Globus pallidus (tissue), 1 donor: ENCODE measurements at regions not wholly inside any gene's neighbourhood (a gene's known extent, or its start where the extent isn't known, plus 50 kb on each side); places are given as distances from the start of the nearest gene placed in this dataset.

Source experiments
- DNase-seq: peaks from one replicate; pipeline ENCODE4 v3.0.0-alpha.2; 2015; ENCODE audit warnings: low spot score

GRCh38 chr3:44056446-44057240, 185.0 kb upstream of the TOPAZ1 start:
- no peak for DNase-seq

- DNase-seq, result no peak
These were observed 183.4 kb upstream of the TOPAZ1 start for GRCh38 chr3:44058022-44058867.

- DNase-seq, result no peak
These were observed 182.8 kb upstream of the TOPAZ1 start for GRCh38 chr3:44058868-44059203.

- DNase-seq, result no peak
These were observed 181.5 kb upstream of the TOPAZ1 start for GRCh38 chr3:44060164-44060563.

GRCh38 chr3:44061268-44061667, 180.4 kb upstream of the TOPAZ1 start:
- DNase-seq, result no peak

- DNase-seq, result no peak
These were observed 179.7 kb upstream of the TOPAZ1 start for GRCh38 chr3:44061961-44062360.

- DNase-seq, result no peak
These were observed 176.2 kb upstream of the TOPAZ1 start for GRCh38 chr3:44065311-44066094.

GRCh38 chr3:44066806-44067205, 174.9 kb upstream of the TOPAZ1 start:
- no peak for DNase-seq

- DNase-seq, result no peak
These were observed 174.3 kb upstream of the TOPAZ1 start for GRCh38 chr3:44067431-44067830.

GRCh38 chr3:44068753-44069152, 172.9 kb upstream of the TOPAZ1 start:
- no peak for DNase-seq

GRCh38 chr3:44069276-44069675, 172.4 kb upstream of the TOPAZ1 start:
- no peak for DNase-seq

- no peak for DNase-seq
These were observed 170.7 kb upstream of the TOPAZ1 start for GRCh38 chr3:44070841-44071546.

- no peak for DNase-seq
These were observed 168.8 kb upstream of the TOPAZ1 start for GRCh38 chr3:44072601-44073540.

- DNase-seq, result no peak
These were observed 167.5 kb upstream of the TOPAZ1 start for GRCh38 chr3:44074181-44074580.

GRCh38 chr3:44076221-44076829, 165.4 kb upstream of the TOPAZ1 start:
- DNase-seq, result no peak

GRCh38 chr3:44077267-44077666, 164.4 kb upstream of the TOPAZ1 start:
- no peak for DNase-seq

GRCh38 chr3:44078863-44079262, 162.8 kb upstream of the TOPAZ1 start:
- no peak for DNase-seq

GRCh38 chr3:44079916-44080315, 161.8 kb upstream of the TOPAZ1 start:
- no peak for DNase-seq

GRCh38 chr3:44080474-44081072, 161.1 kb upstream of the TOPAZ1 start:
- DNase-seq, result no peak

- DNase-seq, result no peak
These were observed 151.7 kb upstream of the TOPAZ1 start for GRCh38 chr3:44090036-44090435.
